ENCODE measurements at regions not wholly inside any gene's neighbourhood (a gene's known extent, or its start where the extent isn't known, plus 50 kb on each side); places are given as distances from the start of the nearest gene placed in this dataset.
"Not testable (repeated sequence)": the region's sequence is repeated elsewhere in the genome, so short reads cannot be mapped to it uniquely, and the experiment has no call there.

- DNase-seq (ENCODE audit: low read depth in 2 of 2), result not testable (repeated sequence)
Observed at GRCh38 chr1:29755412-29756015, 519.2 kb downstream of the PTPRU start.

GRCh38 chr1:29754573-29755375 lies 518.5 kb downstream of the PTPRU start:
- no peak for DNase-seq (ENCODE audit: low read depth in 2 of 2)

- DNase-seq (ENCODE audit: low read depth in 2 of 2), result no peak
Observed at GRCh38 chr1:29753771-29754572, 517.6 kb downstream of the PTPRU start.

GRCh38 chr1:29753244-29753643 lies 516.9 kb downstream of the PTPRU start:
- DNase-seq (ENCODE audit: low read depth in 2 of 2), result no peak

GRCh38 chr1:29752141-29752540 lies 515.8 kb downstream of the PTPRU start:
- DNase-seq (ENCODE audit: low read depth in 2 of 2), result no peak

- DNase-seq (ENCODE audit: low read depth in 2 of 2), result no peak
Observed at GRCh38 chr1:29749024-29749945, 513.0 kb downstream of the PTPRU start.

- no peak for DNase-seq (ENCODE audit: low read depth in 2 of 2)
Observed at GRCh38 chr1:29747196-29747595, 510.9 kb downstream of the PTPRU start.

- DNase-seq (ENCODE audit: low read depth in 2 of 2), result no peak
Observed at GRCh38 chr1:29746076-29746665, 509.8 kb downstream of the PTPRU start.

GRCh38 chr1:29744684-29745490 lies 508.6 kb downstream of the PTPRU start:
- DNase-seq (ENCODE audit: low read depth in 2 of 2), result no peak

GRCh38 chr1:29743931-29744330 lies 507.6 kb downstream of the PTPRU start:
- DNase-seq (ENCODE audit: low read depth in 2 of 2), result no peak

GRCh38 chr1:29743264-29743663 lies 506.9 kb downstream of the PTPRU start:
- DNase-seq (ENCODE audit: low read depth in 2 of 2), result no peak

GRCh38 chr1:29739176-29739575 lies 502.9 kb downstream of the PTPRU start:
- DNase-seq (ENCODE audit: low read depth in 2 of 2), result no peak

- DNase-seq (ENCODE audit: low read depth in 2 of 2), result no peak
Observed at GRCh38 chr1:29736582-29737188, 500.4 kb downstream of the PTPRU start.

- no peak for DNase-seq (ENCODE audit: low read depth in 2 of 2)
Observed at GRCh38 chr1:29732453-29732852, 496.1 kb downstream of the PTPRU start.

- no peak for DNase-seq (ENCODE audit: low read depth in 2 of 2)
Observed at GRCh38 chr1:29730623-29731022, 494.3 kb downstream of the PTPRU start.

- DNase-seq (ENCODE audit: low read depth in 2 of 2), result no peak
Observed at GRCh38 chr1:29729281-29729680, 493.0 kb downstream of the PTPRU start.

GRCh38 chr1:29728703-29729102 lies 492.4 kb downstream of the PTPRU start:
- DNase-seq (ENCODE audit: low read depth in 2 of 2), result no peak

GRCh38 chr1:29725262-29725661 lies 488.9 kb downstream of the PTPRU start:
- DNase-seq (ENCODE audit: low read depth in 2 of 2), result no peak

- no peak for DNase-seq (ENCODE audit: low read depth in 2 of 2)
Observed at GRCh38 chr1:29722598-29722997, 486.3 kb downstream of the PTPRU start.

- DNase-seq (ENCODE audit: low read depth in 2 of 2), result no peak
Observed at GRCh38 chr1:29719253-29719652, 482.9 kb downstream of the PTPRU start.
